ENCODE measurements at regions not wholly inside any gene's neighbourhood (a gene's known extent, or its start where the extent isn't known, plus 50 kb on each side); places are given as distances from the start of the nearest gene placed in this dataset.

DNA sequence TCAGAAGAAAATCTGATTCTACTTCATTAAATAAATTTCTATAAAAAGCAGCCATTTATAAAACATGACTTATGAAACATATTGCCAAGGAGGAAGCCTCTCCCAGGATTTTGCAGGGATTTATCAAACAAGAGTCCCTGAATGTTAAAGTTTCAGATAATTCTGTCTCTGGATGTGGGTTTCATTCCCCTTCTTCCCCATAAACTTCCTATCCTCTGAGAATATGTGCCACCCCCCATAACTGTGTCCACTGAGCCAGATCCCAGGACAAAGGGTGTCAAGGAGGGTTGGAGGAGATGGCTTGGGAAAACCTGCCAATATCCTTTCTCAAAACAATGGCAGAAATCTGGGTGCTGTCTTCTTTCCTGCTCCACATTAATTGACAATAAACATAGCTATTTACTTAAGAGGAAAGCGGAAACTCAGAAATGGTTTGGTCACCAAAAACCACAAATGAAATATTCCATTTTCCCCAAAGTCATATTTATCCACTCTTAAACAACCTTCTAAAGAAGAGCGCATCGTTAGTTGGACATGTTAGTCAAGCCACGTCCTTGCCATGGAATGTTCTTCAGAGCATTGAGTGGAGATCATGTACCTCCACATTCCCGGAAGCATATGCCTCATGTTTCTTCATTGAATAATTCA, 54.3 kb upstream of the AKR1E2 start:
- TF ChIP-seq POLR2AphosphoS5 (IDR thresholded peaks at IDR 0.05; ENCODE audit: low read depth, low read length) (no peak), POLR2A (IDR thresholded peaks at IDR 0.05; ENCODE audit: low read depth, low read length) (no peak), TAF1 (IDR thresholded peaks at IDR 0.05; ENCODE audit: borderline replicate concordance, low read depth, low read length) (no peak)

All from GM12892 (cell line).